H1 (cell line): ENCODE measurements at regions not wholly inside any gene's neighbourhood (a gene's known extent, or its start where the extent isn't known, plus 50 kb on each side); places are given as distances from the start of the nearest gene placed in this dataset.

Experiments used
- BCL11A ChIP-seq, 2 experiments: IDR thresholded peaks; one replicate each; pipeline ENCODE4 v1.6.1; 2011; ENCODE audit warnings: low read depth in 2 of 2, low read length in 2 of 2, mild to moderate bottlenecking in 2 of 2
- CREB1 ChIP-seq: IDR thresholded peaks from 2 replicates; pipeline ENCODE4 v1.6.1; 2012; ENCODE audit warnings: inconsistent platforms
- GABPA ChIP-seq: IDR thresholded peaks from 2 replicates; pipeline ENCODE4 v1.6.1; 2011; ENCODE audit warnings: mild to moderate bottlenecking, low read length, moderate library complexity, borderline replicate concordance; ENCODE audit not compliant: insufficient read depth
- HDAC6 ChIP-seq: IDR thresholded peaks from one replicate; pipeline ENCODE4 v1.7.1; 2012; ENCODE audit warnings: low read depth, mild to moderate bottlenecking, inconsistent platforms, low read length, moderate library complexity
- SIRT6 ChIP-seq: IDR thresholded peaks from one replicate; pipeline ENCODE4 v1.7.1; 2012; ENCODE audit warnings: low read length, inconsistent platforms
- SP1 ChIP-seq: IDR thresholded peaks from 2 replicates; pipeline ENCODE4 v1.6.1; 2011; ENCODE audit warnings: low read depth, low read length

DNA sequence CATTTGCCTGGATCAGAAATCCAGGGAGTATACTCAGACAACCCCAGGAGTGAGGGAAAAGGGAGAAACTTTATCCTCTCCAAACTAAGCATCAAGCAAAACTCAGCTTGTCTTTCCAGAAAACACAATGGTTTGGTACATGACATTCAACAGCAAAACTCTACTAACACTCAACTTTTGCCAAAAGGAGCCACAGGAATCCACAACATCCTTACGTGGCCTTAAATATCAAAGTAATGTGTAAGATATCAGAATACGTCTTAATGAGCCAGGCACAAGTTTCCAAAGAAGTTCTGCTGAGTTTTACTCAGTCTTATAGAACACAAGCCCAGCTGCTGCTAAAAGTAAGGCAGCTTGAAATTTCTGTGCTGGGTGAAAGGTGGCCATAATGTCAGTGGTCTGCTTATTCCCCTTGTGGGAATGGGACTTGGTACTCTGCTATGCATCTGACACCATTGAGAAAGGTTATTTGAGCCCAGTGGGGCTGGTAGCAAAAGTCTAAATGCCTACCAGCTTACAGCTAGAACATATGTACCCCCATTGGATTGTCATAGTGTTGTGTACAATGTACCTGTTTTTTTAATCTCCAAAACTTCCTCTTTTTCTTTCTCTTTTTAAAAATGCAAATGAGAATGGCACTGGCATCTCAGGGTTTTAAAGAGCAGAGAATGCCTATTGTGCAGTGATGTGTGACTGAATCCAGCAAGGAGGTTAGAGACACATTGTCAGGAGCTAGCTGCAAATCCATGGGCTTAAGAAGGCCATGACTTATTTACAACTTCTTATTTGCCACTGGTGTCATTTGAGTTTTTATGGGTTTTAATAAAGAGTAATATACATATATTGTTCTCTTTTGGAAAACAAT, 62.0 kb upstream of the ST6GALNAC3 start (continued):
- TF ChIP-seq GABPA: no peak
- no peak for TF ChIP-seq BCL11A (IDR thresholded peaks at IDR 0.05; ENCODE audit: low read depth in 2 of 2, low read length in 2 of 2)
- no peak for TF ChIP-seq CREB1
- TF ChIP-seq SIRT6: no peak
- no peak for TF ChIP-seq HDAC6
- TF ChIP-seq SP1: no peak
